ENCODE measurements at regions not wholly inside any gene's neighbourhood (a gene's known extent, or its start where the extent isn't known, plus 50 kb on each side); places are given as distances from the start of the nearest gene placed in this dataset.

- H2AFZ ChIP-seq (ENCODE audit: control insufficient read depth, low read length): no peak overlapping the region
- dilution Hi-C loops (cut with MboI; ENCODE audit: extremely low pct_ligation_motif_present, low sequenced_read_pairs): no loop called here
Observed at GRCh38 chr14:53640695-53641094, 315.9 kb downstream of the BMP4 start.

GRCh38 chr14:53638966-53639365 lies 317.7 kb downstream of the BMP4 start:
- Histone ChIP-seq H3K4me1 (ENCODE audit: control insufficient read depth, extremely low read depth, insufficient read depth, low read length) (peaks cover 8% of the 10 kb centered on the region), H3K27ac (ENCODE audit: control insufficient read depth, insufficient read depth, low read length) (no peak overlapping the region), H3K36me3 (ENCODE audit: control insufficient read depth in 2 of 2, extremely low read depth in 1 of 2, insufficient read depth in 2 of 2, low read length in 2 of 2) (no peaks in the 10 kb centered on the region), H3K4me2 (ENCODE audit: control insufficient read depth, extremely low read depth, insufficient read depth, low read depth, low read length) (no peak overlapping the region), H3K27me3 (ENCODE audit: control insufficient read depth, extremely low read depth, insufficient read depth, low read length) (peaks cover 12% of the 10 kb centered on the region), H3K4me3 (ENCODE audit: control insufficient read depth in 2 of 3, extremely low read depth in 1 of 3, insufficient read depth in 2 of 3, low read depth in 1 of 3, low read length in 3 of 3) (no peak overlapping the region), H3K9me1 (ENCODE audit: control insufficient read depth, extremely low read depth, insufficient read depth, low read length) (no peaks in the 10 kb centered on the region), H3K79me2 (ENCODE audit: control insufficient read depth, insufficient read depth, low read length) (no peaks in the 10 kb centered on the region), H4K20me1 (ENCODE audit: control insufficient read depth, extremely low read depth, insufficient read depth, low read length) (no peaks in the 10 kb centered on the region), H3K9ac (ENCODE audit: control insufficient read depth, extremely low read depth, insufficient read depth, low read length) (no peak overlapping the region), H3K9me3 (ENCODE audit: control insufficient read depth, low read depth, low read length) (no peaks in the 10 kb centered on the region), H2AFZ (ENCODE audit: control insufficient read depth, low read length) (no peak overlapping the region)
- dilution Hi-C loops (cut with MboI; ENCODE audit: extremely low pct_ligation_motif_present, low sequenced_read_pairs): no loop called here
- TF ChIP-seq, protein P1, sequence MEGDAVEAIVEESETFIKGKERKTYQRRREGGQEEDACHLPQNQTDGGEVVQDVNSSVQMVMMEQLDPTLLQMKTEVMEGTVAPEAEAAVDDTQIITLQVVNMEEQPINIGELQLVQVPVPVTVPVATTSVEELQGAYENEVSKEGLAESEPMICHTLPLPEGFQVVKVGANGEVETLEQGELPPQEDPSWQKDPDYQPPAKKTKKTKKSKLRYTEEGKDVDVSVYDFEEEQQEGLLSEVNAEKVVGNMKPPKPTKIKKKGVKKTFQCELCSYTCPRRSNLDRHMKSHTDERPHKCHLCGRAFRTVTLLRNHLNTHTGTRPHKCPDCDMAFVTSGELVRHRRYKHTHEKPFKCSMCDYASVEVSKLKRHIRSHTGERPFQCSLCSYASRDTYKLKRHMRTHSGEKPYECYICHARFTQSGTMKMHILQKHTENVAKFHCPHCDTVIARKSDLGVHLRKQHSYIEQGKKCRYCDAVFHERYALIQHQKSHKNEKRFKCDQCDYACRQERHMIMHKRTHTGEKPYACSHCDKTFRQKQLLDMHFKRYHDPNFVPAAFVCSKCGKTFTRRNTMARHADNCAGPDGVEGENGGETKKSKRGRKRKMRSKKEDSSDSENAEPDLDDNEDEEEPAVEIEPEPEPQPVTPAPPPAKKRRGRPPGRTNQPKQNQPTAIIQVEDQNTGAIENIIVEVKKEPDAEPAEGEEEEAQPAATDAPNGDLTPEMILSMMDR (optimal IDR thresholded peaks at IDR 0.05 in 1 of 3, IDR thresholded peaks at IDR 0.05 in 1 of 3, conservative IDR thresholded peaks at IDR 0.05 in 1 of 3; ENCODE audit: extremely low read depth in 1 of 3, insufficient read depth in 2 of 3, low read length in 3 of 3): no peak
- TF ChIP-seq EZH2 (IDR thresholded peaks at IDR 0.05; ENCODE audit: low read length): no peak
- DNase-seq (ENCODE audit: low read depth, low spot score) (no peak), FAIRE-seq (no peak)

More at GRCh38 chr14:53640695-53641094, 315.9 kb downstream of the BMP4 start:
- Histone ChIP-seq H3K9me1 (ENCODE audit: control insufficient read depth, extremely low read depth, insufficient read depth, low read length) (no peaks in the 10 kb centered on the region), H4K20me1 (ENCODE audit: control insufficient read depth, extremely low read depth, insufficient read depth, low read length) (no peaks in the 10 kb centered on the region), H3K4me2 (ENCODE audit: control insufficient read depth, extremely low read depth, insufficient read depth, low read depth, low read length) (no peak overlapping the region), H3K27ac (ENCODE audit: control insufficient read depth, insufficient read depth, low read length) (no peak overlapping the region), H3K9me3 (ENCODE audit: control insufficient read depth, low read depth, low read length) (no peaks in the 10 kb centered on the region), H3K79me2 (ENCODE audit: control insufficient read depth, insufficient read depth, low read length) (no peaks in the 10 kb centered on the region), H3K4me3 (ENCODE audit: control insufficient read depth in 2 of 3, extremely low read depth in 1 of 3, insufficient read depth in 2 of 3, low read depth in 1 of 3, low read length in 3 of 3) (no peak overlapping the region), H3K27me3 (ENCODE audit: control insufficient read depth, extremely low read depth, insufficient read depth, low read length) (peaks cover 8% of the 10 kb centered on the region), H3K36me3 (ENCODE audit: control insufficient read depth in 2 of 2, extremely low read depth in 1 of 2, insufficient read depth in 2 of 2, low read length in 2 of 2) (no peaks in the 10 kb centered on the region), H3K4me1 (ENCODE audit: control insufficient read depth, extremely low read depth, insufficient read depth, low read length) (peaks cover 8% of the 10 kb centered on the region), H3K9ac (ENCODE audit: control insufficient read depth, extremely low read depth, insufficient read depth, low read length) (no peak overlapping the region)
- no peak for TF ChIP-seq EZH2 (IDR thresholded peaks at IDR 0.05; ENCODE audit: low read length)
- TF ChIP-seq, protein P1 (optimal IDR thresholded peaks at IDR 0.05 in 1 of 3, IDR thresholded peaks at IDR 0.05 in 1 of 3, conservative IDR thresholded peaks at IDR 0.05 in 1 of 3; ENCODE audit: extremely low read depth in 1 of 3, insufficient read depth in 2 of 3, low read length in 3 of 3): no peak
- peak; percentile 55 for DNase-seq (ENCODE audit: low read depth, low spot score)
- peak; percentile 92 for FAIRE-seq

Measured in keratinocyte (primary cell).